NCI-H128 (cell line): ENCODE measurements at regions not wholly inside any gene's neighbourhood (a gene's known extent, or its start where the extent isn't known, plus 50 kb on each side); places are given as distances from the start of the nearest gene placed in this dataset.
"Not testable (repeated sequence)": the region's sequence is repeated elsewhere in the genome, so short reads cannot be mapped to it uniquely, and the experiment has no call there.

Experiments used
- DNase-seq: peaks from one replicate; lab custom pipeline; 2025; ENCODE audit not compliant: unreplicated experiment; lab: John Stamatoyannopoulos, UW

GRCh38 chr9:84054341-84055010 is 73.9 kb downstream of the RMI1 start:
- DNase-seq, result no peak

GRCh38 chr9:84057662-84058061 is 77.1 kb downstream of the RMI1 start:
- DNase-seq, result no peak

- DNase-seq, result no peak
Measured at GRCh38 chr9:84059936-84060335, 79.3 kb downstream of the RMI1 start.

- peak; percentile 27 for DNase-seq
Measured at GRCh38 chr9:84061613-84062193, 81.1 kb downstream of the RMI1 start.

- DNase-seq, result no peak
Measured at GRCh38 chr9:84062538-84062937, 81.9 kb downstream of the RMI1 start.

- no peak for DNase-seq
Measured at GRCh38 chr9:84067821-84068220, 87.2 kb downstream of the RMI1 start.

GRCh38 chr9:84068872-84069271 is 88.3 kb downstream of the RMI1 start:
- no peak for DNase-seq

GRCh38 chr9:84070590-84070989 is 90.0 kb downstream of the RMI1 start:
- DNase-seq, result no peak

- no peak for DNase-seq
Measured at GRCh38 chr9:84072621-84073180, 92.1 kb downstream of the RMI1 start.

- no peak for DNase-seq
Measured at GRCh38 chr9:84075004-84075403, 94.4 kb downstream of the RMI1 start.

- no peak for DNase-seq
Measured at GRCh38 chr9:84076384-84076783, 95.8 kb downstream of the RMI1 start.

GRCh38 chr9:84077816-84078215 is 97.2 kb downstream of the RMI1 start:
- DNase-seq, result not testable (repeated sequence)

GRCh38 chr9:84079994-84080393 is 99.4 kb downstream of the RMI1 start:
- DNase-seq, result no peak

GRCh38 chr9:84101964-84102632 is 121.5 kb downstream of the RMI1 start:
- no peak for DNase-seq

- DNase-seq, result peak; percentile 45
Measured at GRCh38 chr9:84103651-84104377, 123.2 kb downstream of the RMI1 start.

GRCh38 chr9:84107081-84107480 is 126.5 kb downstream of the RMI1 start:
- no peak for DNase-seq

GRCh38 chr9:84107995-84108394 is 127.4 kb downstream of the RMI1 start:
- DNase-seq, result no peak

GRCh38 chr9:84111726-84112125 is 131.1 kb downstream of the RMI1 start:
- no peak for DNase-seq

GRCh38 chr9:84121991-84122523 is 141.5 kb downstream of the RMI1 start:
- no peak for DNase-seq

- no peak for DNase-seq
Measured at GRCh38 chr9:84122572-84122971, 142.0 kb downstream of the RMI1 start.
